GM18499 (cell line): ENCODE measurements at regions not wholly inside any gene's neighbourhood (a gene's known extent, or its start where the extent isn't known, plus 50 kb on each side); places are given as distances from the start of the nearest gene placed in this dataset.
"Not testable (repeated sequence)": the region's sequence is repeated elsewhere in the genome, so short reads cannot be mapped to it uniquely, and the experiment has no call there.

ENCODE experiments used
- ATAC-seq: cut with Tn5 transposase; IDR thresholded peaks from one replicate; pipeline ENCODE4 v1.9.1; 2021; ENCODE audit warnings: moderate number of reproducible peaks; ENCODE audit not compliant: insufficient read depth, unreplicated experiment

DNA sequence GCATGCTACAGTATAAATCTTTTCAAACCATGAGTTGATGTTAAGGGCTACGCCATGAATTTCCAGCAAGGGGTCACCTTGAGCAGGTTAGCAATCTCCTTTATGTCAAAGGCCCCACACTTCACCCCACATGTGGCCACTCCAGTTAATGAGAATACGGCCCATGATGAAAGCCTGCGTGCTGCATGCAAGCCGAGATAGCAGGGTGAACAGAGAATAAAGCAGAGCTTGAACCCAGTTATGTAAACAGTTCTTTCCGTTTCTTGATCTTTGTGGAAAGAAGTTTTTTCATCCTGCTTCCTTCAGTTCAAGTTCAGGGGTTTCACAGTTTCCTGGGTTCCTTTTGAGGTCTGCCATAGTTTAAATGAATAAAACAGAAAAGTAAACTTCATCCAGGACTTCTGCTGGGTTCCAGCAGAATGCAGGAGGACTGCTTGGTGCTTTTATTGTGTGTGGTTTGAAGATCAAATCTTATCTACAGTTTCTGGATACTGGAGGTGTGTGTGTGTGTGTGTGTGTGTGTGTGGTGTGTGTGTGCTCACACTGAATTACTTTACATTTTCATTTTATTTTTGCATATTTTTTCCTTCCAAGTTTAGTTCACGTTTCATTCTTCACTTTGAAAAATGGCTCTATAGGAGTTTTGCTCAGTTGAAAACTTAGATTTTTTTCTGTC, 87.1 kb downstream of the HMHB1 start:
- ATAC-seq, result no peak

DNA sequence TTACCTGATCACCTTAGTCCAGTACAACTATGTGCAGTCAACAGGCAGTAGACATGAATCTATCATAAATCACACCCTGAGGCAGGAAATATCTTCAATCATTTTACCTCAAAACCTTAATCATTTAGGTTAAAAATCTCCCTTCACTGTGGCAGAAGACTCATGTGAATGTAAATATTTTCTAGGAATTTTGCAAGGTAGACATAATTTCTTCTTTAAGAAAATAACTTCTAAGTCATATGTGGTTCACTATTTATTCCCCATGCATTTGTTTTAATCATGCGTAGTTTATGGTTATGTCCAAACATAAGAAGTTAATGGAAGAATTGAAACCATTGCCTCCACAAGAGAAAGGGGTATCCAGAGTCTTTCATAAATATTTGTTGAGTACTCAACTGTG, 97.0 kb downstream of the HMHB1 start:
- ATAC-seq, result no peak

DNA sequence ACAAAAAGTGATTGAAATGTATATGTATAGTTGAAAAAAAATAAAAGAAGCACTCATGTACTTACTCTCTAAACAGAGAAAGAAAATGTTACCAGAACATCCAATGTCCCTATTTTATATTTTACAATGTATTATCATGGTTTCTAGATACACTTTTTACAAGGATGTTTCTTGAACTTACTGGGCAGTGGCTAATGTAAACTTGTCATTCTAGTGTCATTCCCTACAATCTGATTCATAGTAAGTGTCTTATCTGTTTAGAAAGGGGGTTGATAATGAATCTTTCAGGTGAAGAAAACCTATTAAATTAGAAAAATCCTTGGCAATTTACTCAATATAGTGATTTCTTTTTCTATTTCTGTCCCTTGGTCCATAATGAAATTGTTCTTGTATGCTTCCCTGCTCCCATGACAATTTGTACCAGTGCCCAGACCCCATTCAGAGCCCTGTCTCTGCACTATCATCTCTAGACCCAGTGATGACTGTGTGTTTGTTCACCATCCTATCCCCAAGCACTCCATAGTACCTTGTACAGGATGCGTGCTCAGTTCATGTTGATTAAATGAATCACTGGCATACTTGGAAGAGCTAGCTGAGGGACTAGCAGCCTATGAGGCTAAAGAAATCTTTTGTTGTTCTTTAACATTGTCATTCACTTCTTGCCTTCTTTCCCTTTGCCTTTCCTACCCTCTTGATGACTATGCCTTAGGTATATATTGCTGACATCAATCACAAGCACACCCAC, 101.2 kb downstream of the HMHB1 start:
- no peak for ATAC-seq

DNA sequence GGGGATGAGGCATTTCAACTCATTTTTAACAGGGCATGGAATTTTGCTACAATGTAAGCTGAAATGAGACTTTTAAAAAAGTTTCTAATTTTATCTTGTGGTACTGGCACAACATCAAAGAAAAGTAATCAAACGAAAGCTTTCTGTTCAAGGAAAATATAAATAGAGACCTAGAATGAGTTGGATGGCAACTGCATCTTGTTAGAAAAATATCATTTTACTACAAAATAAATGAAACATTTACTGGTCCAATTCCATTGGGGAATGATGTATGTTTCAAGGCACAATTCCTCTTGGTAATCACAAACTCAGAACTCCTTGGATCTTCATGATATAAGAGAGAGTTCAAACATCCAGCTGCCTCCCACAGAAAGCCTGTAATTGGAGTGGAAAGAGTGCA, 102.8 kb downstream of the HMHB1 start:
- ATAC-seq, result no peak

DNA sequence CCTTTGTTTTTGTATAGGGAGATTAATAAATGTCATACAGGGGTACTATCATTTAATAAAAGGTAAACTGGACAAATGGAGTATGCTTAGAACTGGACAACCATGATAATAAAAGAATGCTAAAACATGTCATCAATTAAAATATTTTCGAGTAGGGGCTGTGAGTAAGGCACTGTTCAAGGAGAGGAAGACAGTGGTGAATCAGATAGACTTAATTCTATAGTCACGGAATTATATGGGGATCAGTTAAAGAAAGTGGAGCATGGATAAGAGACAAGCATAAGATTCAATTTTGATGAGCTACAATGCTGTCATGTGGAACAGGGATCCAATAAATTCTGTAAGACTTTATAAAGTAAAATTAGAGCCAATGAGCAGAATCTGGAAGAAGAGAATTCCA, 104.5 kb downstream of the HMHB1 start:
- no peak for ATAC-seq

DNA sequence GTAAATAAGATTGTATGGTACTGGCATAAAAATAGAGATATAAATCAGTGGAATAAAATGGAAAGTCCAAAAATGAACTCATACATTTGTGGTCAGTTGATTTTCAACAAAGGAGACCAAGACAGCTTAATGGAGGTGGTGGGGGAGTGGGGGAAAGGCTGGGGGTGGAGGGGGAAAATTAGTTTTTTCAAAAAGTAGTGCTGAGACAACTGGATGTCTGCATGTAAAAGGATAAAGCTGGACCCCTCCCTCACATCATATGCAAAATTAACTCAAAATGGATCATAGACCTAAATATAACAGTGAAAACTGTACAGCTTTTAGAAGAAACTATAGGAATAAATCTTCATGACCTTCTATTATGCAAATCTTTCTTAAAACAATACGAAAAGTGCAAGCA, 107.0 kb downstream of the HMHB1 start:
- no peak for ATAC-seq

DNA sequence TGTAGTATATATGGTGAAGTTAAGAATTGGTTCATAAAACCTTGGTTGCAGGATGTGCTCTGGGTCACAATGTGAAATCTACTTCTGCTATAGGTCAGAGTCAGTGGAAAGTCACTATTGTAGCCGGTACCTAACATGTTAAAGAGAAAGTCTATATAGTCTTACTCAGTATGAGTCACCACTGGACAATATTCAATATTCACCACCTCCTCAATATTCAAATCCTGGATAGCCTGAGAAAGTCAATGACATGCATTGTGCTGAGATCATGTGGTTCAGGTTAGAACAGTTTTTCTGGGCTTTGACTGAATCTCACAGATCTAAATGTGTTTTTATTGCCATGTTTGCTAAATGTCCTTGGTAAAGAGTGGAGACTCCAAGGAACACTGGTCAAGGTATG, 108.8 kb downstream of the HMHB1 start:
- no peak for ATAC-seq

DNA sequence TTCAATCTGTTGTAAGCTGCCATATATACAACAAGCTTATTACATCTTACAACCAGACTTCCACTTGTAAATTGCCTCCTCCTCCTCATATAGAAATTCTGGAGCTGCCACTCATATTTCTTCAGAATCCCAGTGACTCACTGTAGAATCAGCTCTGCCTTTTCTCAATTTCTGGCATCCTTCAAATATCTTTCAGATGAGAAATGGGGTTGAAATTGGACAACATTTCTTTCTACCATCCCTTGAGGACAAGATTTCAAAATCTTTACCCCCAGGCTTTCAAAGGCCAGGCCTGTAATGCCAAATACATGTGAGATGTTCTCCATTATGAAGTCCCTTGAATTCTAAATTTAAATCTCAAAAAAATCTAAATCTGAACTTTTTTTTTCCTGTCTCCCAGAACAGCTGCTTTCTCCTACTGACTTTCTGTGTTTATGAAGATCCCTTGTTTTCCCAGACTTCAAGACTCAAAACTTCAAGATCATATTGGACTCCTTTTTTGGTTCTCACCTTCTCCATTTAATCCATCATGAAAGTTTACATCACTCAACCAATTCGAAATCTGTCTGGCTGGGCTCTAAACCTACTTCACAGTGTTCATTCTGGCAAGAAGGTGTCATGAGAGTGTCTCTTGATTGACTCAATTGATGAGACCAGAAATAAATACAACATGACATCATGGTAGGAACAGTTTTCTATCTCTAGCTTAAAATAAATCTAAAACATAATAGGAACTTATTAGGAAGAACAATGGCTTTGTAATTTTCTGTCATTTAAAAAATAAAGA, 109.8 kb downstream of the HMHB1 start:
- ATAC-seq, result no peak

DNA sequence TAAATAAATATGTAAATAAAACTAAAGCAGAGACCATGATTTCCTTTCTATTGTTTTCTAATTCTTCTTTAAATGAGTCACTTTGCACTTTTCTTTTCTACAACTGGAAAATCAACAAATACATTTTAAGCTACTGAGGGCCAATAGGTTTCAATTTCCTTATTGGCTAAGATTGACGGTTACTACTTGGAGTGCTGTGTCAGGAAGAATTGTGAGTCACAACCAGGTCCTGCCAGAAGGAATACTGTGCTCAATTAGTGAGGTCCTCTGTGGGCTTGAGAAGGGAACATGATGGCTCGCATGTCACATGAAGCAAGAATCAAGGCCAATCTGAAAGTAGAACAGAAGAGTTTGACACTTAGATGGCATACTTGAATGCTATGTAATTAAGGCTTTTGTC, 110.8 kb downstream of the HMHB1 start:
- no peak for ATAC-seq

DNA sequence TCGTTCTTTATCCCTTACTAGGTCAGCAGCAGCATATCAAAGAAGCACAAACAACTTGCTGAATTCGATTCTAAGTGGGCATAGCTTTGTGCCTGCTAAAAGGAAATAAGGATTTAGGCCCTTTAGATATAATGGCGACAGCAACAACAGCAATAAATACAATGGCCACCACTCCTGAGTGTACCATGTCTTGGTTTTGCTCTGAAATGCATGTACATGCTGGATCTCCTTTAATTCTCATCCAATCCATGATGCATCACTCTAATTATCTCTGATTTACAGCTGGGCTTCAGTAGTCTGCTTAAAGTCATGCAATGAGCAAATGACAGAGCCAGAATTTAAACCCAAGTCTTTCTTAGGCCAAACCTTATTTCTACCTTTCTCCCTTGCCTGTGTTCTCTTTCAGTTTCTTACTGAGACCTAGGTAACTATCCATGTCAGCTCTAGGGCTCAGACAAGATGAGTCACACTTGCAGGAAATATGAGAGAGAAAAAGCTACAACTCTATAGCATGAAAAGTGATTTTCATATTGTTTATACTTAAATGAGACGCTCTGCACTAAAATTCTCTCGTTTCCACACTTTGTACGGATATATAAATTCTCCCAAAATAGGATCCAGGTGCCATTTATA, 111.8 kb downstream of the HMHB1 start:
- ATAC-seq, result no peak

DNA sequence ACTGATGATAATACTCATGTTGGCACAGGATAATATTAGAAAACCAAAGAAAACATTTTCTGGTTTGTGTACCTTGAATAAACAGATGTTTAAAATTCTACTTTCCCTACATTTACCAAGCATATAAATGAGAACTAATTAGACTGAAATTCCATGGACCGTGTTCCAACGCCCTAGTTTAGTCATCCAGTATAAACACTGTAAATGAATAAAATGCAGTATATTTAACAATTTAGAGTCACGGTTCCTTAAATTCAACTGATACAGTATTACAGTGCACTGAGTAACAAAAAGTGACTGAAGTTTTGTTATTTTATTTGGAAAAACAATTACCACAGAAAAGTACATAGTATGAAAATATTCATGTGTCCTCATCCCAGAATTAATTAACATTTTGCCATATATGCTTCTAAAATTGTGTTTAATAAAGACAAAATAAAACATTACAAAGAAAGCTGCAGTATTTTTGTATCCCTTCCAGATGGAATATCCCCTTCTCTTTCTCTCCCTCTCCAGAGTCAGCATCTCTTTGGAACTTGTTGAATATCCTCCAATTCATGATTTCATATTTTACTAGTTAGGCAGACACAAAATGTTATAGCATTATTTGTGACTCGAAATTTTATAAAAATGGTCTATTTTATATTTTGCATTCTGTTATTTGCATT, 112.5 kb downstream of the HMHB1 start:
- no peak for ATAC-seq

DNA sequence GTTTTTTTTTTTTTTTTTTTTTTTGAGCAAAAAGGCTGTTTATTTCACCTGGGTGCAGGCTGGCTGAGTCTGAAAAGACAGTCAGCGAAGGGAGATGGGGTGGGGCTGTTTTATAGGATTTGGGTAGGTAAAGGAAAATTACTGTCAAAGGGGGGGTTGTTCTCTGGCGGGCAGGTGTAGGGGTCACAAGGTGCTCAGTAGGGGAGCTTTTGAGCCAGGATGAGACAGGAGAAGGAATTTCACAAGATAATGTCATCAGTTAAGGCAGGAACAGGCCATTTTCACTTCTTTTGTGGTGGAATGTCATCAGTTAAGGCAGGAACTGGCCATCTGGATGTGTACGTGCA, 113.0 kb downstream of the HMHB1 start:
- ATAC-seq, result not testable (repeated sequence)

DNA sequence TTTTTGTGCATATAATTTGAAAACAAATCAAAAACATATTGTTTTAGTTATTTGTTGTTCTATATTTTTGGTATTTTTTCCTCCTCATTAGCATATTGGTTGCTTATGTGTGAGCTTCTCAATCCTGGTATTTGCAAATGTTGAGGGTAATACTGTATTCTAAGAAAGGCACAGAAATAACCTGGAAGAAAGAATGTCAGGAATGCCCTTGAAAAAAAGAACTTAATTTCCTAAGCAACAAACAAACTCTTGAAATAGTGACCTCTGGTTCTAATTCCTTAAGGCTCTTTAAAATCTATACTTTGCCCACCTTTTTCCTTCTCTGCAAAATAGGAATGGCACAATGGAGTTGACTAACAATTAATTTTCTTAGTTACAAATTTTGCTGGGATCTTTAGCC, 117.5 kb downstream of the HMHB1 start:
- no peak for ATAC-seq

DNA sequence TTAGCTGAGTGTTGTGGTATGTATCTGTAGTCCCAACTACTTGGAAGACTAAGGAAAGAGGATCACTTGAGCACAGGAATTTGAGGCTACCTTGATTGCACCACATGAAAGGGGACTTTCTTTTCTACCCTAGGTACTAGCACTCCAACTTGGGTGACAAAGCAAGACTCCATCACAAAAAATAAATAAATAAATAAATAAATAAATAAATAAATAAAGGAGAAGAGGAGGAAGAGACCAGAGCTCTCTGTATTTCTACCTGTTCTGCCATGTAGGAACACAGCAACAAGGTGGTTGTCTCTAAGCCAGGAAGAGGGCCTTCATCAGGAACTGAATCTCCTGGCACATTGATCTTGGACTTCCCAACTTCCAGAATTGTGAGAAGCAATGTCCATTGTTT, 118.6 kb downstream of the HMHB1 start:
- no peak for ATAC-seq

DNA sequence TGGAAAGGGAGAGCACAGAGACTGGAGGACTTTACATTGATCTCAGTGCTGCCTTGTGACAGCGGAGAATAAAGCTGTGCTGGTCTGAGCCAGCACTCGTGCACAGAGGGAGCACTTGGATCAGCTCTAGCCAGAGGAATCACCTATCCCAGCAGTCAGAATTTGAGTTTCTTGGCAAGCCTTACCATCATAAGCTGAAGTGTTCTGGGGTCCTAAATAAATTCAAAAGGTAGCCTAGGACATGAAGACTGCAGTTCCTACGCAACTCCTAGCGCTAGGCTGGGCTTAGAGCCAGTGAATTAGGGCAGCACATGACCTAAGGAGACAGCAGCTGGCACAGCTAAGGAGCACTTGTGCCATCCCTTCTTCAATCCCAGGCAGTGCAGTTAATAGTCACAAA, 119.5 kb downstream of the HMHB1 start:
- ATAC-seq, result no peak

DNA sequence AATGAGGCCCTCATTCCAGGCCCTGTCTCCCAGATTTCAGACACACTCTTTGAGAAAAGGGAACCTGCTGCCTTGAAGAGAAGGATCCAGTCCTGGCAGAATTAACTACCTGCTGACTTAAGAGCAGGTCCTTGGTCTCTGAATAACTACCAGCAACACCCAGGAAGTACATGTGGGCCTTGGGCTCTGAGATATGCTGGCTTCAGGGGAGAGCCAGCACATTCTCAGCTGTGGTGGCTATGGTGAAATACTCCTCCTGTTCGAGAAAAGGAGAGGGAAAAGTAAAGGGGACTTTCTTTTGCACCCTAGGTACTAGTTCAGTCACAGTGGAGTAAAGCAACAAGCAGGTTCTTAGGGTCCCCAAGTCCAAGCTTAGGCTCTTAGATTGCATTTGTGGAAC, 120.0 kb downstream of the HMHB1 start:
- ATAC-seq, result no peak

DNA sequence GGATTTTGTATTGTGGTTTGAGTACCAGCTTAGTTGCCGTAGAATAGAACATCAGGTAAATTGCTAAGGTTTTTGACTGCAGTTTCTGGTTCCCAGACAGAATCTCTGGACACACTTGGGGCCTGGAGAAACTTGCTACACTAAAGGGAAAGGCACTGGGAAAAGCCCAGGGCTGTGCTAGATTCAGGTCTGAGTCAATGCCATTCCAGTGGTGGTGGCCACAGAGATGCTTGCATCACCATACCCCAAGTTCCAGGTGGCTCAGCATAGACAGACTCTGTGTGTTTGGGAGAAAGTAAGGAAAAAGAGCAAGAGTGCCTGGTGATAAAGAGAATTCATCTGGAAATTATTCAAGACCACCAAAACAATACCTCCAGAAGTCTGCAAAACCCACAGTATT, 120.6 kb downstream of the HMHB1 start:
- ATAC-seq, result no peak

DNA sequence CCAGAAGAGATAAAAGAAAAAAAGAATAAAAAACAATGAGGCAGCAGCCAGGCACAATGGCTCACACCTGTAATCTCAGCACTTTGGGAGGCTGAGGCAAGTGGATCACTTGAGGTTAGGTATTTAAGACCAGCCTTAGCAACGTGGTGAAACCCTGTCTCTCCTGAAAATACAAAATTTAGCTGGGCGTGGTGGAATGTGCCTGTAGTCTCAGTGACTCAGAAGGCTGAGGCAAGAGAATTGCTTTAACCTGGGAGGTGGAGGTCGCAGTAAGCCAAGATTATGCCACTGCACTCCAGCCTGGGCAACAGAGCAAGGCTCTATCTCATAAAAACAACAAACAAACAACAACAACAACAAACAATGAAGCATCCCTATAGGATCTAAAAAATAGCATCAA, 121.5 kb downstream of the HMHB1 start:
- ATAC-seq, result no peak

DNA sequence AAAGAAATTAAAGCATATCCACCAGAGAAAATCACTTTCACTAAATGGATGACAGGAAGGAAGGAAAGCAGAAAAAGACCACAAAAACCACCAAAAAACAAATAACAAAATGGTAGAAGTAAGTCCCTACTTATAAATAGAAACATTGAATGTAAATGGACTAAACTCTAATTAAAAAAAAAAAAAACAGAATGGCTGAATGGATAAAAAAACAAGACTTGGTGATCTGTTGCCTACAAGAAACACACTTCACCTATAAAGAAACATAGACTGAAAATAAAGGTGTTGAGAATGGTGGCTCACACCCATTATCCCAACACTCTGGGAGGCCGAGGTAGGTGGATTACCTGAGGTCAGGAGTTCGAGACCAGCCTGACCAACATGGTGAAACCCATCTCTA, 122.9 kb downstream of the HMHB1 start:
- ATAC-seq, result no peak

DNA sequence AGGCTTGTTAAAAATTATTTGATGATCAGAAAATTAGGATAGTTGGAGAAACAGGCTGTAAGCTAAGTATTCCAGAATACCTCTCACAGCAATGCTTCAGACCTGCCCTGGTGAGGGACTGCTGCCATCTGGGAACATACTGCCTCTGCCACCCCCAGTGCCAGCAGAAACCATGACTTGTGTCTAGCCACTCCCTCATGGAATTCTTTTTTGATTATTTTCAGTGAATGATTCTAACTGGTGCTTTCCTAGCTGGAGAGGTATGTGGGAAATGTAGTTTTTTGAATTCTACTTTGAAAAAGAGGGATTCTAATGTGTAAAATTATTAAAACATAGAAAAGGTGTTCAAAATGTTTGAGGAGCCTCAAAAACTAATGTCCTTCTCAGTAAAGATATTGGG, 126.3 kb downstream of the HMHB1 start:
- ATAC-seq, result no peak

DNA sequence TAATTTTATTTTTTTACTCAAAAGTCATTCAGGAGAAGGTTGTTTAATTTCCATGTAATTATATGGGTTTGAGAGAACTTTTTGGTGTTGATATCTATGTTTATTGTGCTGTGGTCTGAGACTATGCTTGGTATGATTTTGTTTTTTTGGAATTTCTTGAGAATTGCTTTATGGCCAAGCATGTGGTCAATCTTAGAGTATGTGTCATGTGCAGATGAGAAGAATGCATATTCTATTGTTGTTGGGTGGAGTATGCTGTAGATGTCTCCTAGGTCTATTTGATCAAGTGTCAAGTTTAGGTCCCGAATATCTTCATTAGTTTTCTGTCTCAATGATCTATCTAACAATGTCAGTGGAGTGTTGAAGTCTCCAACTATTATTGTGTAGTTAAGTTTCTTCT, 134.9 kb downstream of the HMHB1 start:
- ATAC-seq, result no peak
